Kidney epithelial cell (primary cell): ENCODE measurements at regions not wholly inside any gene's neighbourhood (a gene's known extent, or its start where the extent isn't known, plus 50 kb on each side); places are given as distances from the start of the nearest gene placed in this dataset.

Source experiments
- DNase-seq: peaks from one replicate; pipeline ENCODE4 v3.0.0-alpha.2; 2010; ENCODE audit warnings: low read depth
- H3K27me3 ChIP-seq: 2 replicates; pipeline ENCODE4 v1.6.0; 2011; ENCODE audit warnings: low read length; ENCODE audit not compliant: control insufficient read depth, insufficient read depth
- H3K36me3 ChIP-seq: 2 replicates; pipeline ENCODE4 v1.5.1; 2011; ENCODE audit warnings: low read length; ENCODE audit not compliant: control insufficient read depth, insufficient read depth
- H3K4me3 ChIP-seq: 2 replicates; pipeline ENCODE4 v1.5.1; 2011; ENCODE audit warnings: low read depth, mild to moderate bottlenecking, control low read depth, low read length
- TF ChIP-seq, protein P1 (sequence below): IDR thresholded peaks from 2 replicates; pipeline ENCODE4 v1.5.1; 2011; ENCODE audit warnings: mild to moderate bottlenecking, moderate library complexity, low read length, control low read depth, inconsistent platforms; ENCODE audit not compliant: insufficient read depth, poor library complexity, severe bottlenecking

DNA sequence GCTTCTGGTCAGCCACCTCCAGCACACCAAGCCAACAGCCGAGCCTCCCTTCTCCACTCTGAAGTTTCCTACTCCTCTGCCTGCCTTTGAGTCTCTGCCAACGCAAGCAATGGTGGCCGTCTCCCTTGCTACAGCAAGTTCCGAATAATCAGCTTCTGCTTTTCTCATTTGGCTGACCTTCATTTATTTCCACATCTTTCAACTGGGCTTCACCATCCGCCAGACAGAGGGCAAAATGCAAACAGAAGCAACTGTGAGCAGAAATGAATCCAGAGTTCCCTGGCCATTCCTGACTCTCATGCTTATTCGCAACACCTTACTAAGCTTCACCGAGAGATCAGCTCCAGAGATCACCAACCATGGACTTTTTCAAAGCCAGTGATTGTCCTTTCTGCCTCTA, 621.0 kb downstream of the NPHP4 start:
- Histone ChIP-seq H3K4me3 (no peak overlapping the region), H3K36me3 (no peaks in the 10 kb centered on the region), H3K27me3 (no peaks in the 10 kb centered on the region)
- TF ChIP-seq, protein P1, sequence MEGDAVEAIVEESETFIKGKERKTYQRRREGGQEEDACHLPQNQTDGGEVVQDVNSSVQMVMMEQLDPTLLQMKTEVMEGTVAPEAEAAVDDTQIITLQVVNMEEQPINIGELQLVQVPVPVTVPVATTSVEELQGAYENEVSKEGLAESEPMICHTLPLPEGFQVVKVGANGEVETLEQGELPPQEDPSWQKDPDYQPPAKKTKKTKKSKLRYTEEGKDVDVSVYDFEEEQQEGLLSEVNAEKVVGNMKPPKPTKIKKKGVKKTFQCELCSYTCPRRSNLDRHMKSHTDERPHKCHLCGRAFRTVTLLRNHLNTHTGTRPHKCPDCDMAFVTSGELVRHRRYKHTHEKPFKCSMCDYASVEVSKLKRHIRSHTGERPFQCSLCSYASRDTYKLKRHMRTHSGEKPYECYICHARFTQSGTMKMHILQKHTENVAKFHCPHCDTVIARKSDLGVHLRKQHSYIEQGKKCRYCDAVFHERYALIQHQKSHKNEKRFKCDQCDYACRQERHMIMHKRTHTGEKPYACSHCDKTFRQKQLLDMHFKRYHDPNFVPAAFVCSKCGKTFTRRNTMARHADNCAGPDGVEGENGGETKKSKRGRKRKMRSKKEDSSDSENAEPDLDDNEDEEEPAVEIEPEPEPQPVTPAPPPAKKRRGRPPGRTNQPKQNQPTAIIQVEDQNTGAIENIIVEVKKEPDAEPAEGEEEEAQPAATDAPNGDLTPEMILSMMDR = no peak
- no peak for DNase-seq

DNA sequence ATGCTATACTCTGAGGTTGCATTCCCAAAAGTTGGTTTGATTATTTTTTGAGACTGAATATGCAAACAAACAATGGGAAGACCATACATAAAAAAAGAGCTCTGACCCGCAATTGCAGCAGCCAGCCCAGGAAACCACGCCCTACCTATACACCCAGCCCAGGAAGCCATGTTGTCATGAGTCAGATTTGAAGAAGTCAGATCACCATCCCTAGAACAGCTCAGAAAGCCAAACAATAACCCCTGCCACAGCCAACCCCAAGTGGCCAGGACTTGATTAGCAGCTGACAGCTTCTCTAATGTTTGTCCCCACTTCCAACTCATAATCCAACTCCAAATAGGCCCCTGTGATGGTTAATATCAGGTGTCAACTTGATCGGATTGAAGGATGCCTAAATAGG, 621.9 kb downstream of the NPHP4 start:
- Histone ChIP-seq H3K36me3 (no peaks in the 10 kb centered on the region), H3K4me3 (no peak overlapping the region), H3K27me3 (no peaks in the 10 kb centered on the region)
- TF ChIP-seq, protein P1 = no peak
- no peak for DNase-seq

DNA sequence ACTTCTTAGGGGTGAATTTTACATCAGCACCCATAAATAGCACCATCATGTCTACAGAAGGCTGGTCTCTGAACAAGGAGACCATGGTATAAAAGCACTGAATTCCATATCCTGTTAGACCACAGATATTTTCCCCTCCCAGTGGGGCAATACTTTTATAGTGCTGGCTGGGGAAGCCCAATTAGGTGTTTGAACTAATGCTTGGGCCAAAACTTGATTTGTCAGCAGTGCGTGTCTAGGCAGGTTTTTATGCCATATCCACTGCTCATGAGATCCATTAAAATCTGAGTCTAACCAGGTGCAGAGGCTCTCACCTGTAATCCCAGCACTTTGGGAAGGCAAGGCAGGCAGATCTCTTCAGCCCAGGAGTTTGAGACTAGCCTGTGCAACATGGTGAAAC, 623.0 kb downstream of the NPHP4 start:
- DNase-seq = no peak
- Histone ChIP-seq H3K27me3 (no peaks in the 10 kb centered on the region), H3K4me3 (no peak overlapping the region), H3K36me3 (no peaks in the 10 kb centered on the region)
- TF ChIP-seq, protein P1 = no peak

DNA sequence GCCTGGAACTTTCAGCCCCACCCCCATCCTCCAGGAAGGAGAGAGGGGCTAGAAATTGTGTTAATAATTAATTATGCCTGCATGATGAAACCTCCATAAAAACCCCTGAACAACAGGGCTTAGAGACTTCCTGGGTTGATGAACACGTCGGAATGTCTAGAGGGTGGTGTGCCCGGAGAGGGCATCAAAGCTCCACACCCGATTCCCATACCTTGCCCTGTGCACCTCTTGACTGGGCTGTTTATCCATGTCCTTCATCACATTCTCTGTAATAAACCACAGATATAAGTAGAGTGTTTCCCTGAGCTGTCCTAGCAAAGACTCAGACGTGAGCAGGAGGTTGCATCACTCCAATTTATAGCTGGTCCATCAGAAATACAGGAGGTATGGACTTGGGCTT, 624.0 kb downstream of the NPHP4 start:
- H3K4me3 ChIP-seq = no peak overlapping the region
- H3K27me3 ChIP-seq = no peaks in the 10 kb centered on the region
- no peaks in the 10 kb centered on the region for H3K36me3 ChIP-seq
- DNase-seq = no peak
- TF ChIP-seq, protein P1 = no peak

DNA sequence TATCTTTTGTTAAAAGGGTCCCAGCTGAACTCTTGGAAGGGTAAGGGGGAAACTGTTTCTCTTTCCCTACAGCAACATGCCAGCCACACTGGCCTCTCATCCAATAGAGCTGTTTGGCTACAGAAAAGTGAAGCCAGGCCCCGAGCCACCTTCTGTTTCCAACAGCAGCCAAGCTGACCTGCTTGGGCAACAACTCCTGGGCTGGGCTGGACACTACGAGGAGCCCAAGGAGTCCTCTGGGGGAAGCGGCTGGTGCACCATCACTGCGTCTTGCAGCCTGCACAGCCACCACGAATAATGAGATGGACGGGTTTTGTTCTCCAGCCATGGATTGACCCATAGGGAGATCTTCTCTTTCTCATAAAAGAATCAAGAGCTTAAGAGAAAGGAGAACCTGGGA, 624.9 kb downstream of the NPHP4 start:
- TF ChIP-seq, protein P1 = no peak

DNA sequence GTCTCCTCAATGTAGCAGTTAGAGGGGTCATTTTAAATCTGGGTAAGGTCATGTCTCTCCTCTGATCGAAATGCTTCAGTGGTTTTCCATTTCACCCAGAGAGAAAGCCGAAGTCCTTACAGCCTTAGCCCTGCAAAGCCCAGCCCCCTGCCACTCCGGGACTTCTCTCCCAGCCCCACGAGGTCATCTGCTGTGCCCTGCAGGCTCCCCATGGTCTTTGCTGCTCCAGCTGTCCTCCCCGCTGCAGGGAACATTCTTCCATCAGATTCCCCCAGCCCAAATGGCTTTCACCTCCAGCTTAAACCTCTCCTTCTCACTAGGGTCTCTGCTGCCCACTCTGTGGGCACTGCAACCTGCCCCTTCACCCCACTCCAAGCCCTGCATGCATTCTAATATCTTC, 626.5 kb downstream of the NPHP4 start:
- TF ChIP-seq, protein P1 = no peak
- Histone ChIP-seq H3K4me3 (no peak overlapping the region), H3K36me3 (no peaks in the 10 kb centered on the region), H3K27me3 (no peaks in the 10 kb centered on the region)
- DNase-seq = no peak

More for the DNA sequence above, 624.9 kb downstream of the NPHP4 start:
- DNase-seq = no peak
- no peaks in the 10 kb centered on the region for H3K27me3 ChIP-seq
- no peak overlapping the region for H3K4me3 ChIP-seq
- no peaks in the 10 kb centered on the region for H3K36me3 ChIP-seq
